GM21723 (cell line): ENCODE measurements at regions not wholly inside any gene's neighbourhood (a gene's known extent, or its start where the extent isn't known, plus 50 kb on each side); places are given as distances from the start of the nearest gene placed in this dataset.

Source experiments
- ATAC-seq: cut with Tn5 transposase; IDR thresholded peaks from one replicate; pipeline ENCODE4 v1.9.1; 2021; ENCODE audit warnings: mild to moderate bottlenecking, moderate library complexity; ENCODE audit not compliant: unreplicated experiment

- no peak for ATAC-seq
These were observed 2266.1 kb downstream of the PCDH7 start for GRCh38 chr4:32986236-32986635.

GRCh38 chr4:32987111-32987510, 2266.9 kb downstream of the PCDH7 start:
- no peak for ATAC-seq

GRCh38 chr4:32988165-32988811, 2268.1 kb downstream of the PCDH7 start:
- ATAC-seq = no peak

GRCh38 chr4:32991663-32992062, 2271.5 kb downstream of the PCDH7 start:
- ATAC-seq = no peak

- no peak for ATAC-seq
These were observed 2275.1 kb downstream of the PCDH7 start for GRCh38 chr4:32994981-32995881.

- no peak for ATAC-seq
These were observed 2293.1 kb downstream of the PCDH7 start for GRCh38 chr4:33013282-33013681.

GRCh38 chr4:33025236-33025635, 2305.1 kb downstream of the PCDH7 start:
- ATAC-seq = no peak

- no peak for ATAC-seq
These were observed 2309.8 kb downstream of the PCDH7 start for GRCh38 chr4:33029976-33030375.

- ATAC-seq = no peak
These were observed 2311.2 kb downstream of the PCDH7 start for GRCh38 chr4:33031328-33031727.

GRCh38 chr4:33037464-33037863, 2317.3 kb downstream of the PCDH7 start:
- ATAC-seq = no peak

- ATAC-seq = no peak
These were observed 2325.2 kb downstream of the PCDH7 start for GRCh38 chr4:33045334-33045733.

GRCh38 chr4:33052241-33052640, 2332.1 kb downstream of the PCDH7 start:
- ATAC-seq = no peak

GRCh38 chr4:33054161-33054560, 2334.0 kb downstream of the PCDH7 start:
- ATAC-seq = no peak

GRCh38 chr4:33054656-33055196, 2334.6 kb downstream of the PCDH7 start:
- no peak for ATAC-seq

- ATAC-seq = no peak
These were observed 2337.6 kb downstream of the PCDH7 start for GRCh38 chr4:33057736-33058135.

- no peak for ATAC-seq
These were observed 2338.8 kb downstream of the PCDH7 start for GRCh38 chr4:33058998-33059397.

- no peak for ATAC-seq
These were observed 2340.7 kb downstream of the PCDH7 start for GRCh38 chr4:33060674-33061542.

- ATAC-seq = no peak
These were observed 2341.6 kb downstream of the PCDH7 start for GRCh38 chr4:33061727-33062126.

GRCh38 chr4:33062155-33062806, 2342.1 kb downstream of the PCDH7 start:
- ATAC-seq = no peak

- ATAC-seq = no peak
These were observed 2343.1 kb downstream of the PCDH7 start for GRCh38 chr4:33063241-33063640.

- ATAC-seq = no peak
These were observed 2344.1 kb downstream of the PCDH7 start for GRCh38 chr4:33064238-33064637.
